ENCODE measurements at regions not wholly inside any gene's neighbourhood (a gene's known extent, or its start where the extent isn't known, plus 50 kb on each side); places are given as distances from the start of the nearest gene placed in this dataset.

DNA sequence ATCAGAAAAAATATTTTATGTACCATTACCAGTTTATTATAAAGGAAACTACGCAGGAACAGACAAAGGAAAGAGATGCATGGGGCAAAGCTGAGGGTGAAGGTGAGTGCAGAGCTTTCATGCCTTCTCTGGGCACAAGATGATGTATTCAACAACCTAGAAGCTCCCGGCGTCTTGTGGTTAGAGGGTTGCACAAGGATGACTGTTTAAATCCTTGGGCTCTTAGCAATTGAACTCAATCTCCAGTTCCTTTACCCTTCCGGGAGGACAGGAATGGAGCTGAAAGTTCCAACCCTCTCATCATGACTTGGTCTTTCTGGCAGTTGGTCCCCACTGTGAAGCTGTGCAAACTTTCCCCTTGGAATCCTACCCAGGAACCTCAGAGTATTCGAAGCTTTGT is 542.0 kb downstream of the EPHA3 start (continued):
- TF ChIP-seq SIN3A (conservative IDR thresholded peaks at IDR 0.05 in 1 of 2, IDR thresholded peaks at IDR 0.05 in 1 of 2; ENCODE audit: low read depth in 1 of 2, low read length in 2 of 2): no peak
- TF ChIP-seq, protein P1, sequence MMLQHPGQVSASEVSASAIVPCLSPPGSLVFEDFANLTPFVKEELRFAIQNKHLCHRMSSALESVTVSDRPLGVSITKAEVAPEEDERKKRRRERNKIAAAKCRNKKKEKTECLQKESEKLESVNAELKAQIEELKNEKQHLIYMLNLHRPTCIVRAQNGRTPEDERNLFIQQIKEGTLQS (IDR thresholded peaks at IDR 0.05; ENCODE audit: insufficient read depth, low read depth, low read length): no peak
- no peak for TF ChIP-seq SP1 (IDR thresholded peaks at IDR 0.05; ENCODE audit: low read depth, low read length)
- TF ChIP-seq NANOG (IDR thresholded peaks at IDR 0.05; ENCODE audit: insufficient read depth, low read depth, low read length, poor library complexity, severe bottlenecking): no peak
- TF ChIP-seq CREB1 (IDR thresholded peaks at IDR 0.05): no peak
- TF ChIP-seq, protein P2, sequence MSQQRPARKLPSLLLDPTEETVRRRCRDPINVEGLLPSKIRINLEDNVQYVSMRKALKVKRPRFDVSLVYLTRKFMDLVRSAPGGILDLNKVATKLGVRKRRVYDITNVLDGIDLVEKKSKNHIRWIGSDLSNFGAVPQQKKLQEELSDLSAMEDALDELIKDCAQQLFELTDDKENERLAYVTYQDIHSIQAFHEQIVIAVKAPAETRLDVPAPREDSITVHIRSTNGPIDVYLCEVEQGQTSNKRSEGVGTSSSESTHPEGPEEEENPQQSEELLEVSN (IDR thresholded peaks at IDR 0.05): no peak
- TF ChIP-seq, protein P3, sequence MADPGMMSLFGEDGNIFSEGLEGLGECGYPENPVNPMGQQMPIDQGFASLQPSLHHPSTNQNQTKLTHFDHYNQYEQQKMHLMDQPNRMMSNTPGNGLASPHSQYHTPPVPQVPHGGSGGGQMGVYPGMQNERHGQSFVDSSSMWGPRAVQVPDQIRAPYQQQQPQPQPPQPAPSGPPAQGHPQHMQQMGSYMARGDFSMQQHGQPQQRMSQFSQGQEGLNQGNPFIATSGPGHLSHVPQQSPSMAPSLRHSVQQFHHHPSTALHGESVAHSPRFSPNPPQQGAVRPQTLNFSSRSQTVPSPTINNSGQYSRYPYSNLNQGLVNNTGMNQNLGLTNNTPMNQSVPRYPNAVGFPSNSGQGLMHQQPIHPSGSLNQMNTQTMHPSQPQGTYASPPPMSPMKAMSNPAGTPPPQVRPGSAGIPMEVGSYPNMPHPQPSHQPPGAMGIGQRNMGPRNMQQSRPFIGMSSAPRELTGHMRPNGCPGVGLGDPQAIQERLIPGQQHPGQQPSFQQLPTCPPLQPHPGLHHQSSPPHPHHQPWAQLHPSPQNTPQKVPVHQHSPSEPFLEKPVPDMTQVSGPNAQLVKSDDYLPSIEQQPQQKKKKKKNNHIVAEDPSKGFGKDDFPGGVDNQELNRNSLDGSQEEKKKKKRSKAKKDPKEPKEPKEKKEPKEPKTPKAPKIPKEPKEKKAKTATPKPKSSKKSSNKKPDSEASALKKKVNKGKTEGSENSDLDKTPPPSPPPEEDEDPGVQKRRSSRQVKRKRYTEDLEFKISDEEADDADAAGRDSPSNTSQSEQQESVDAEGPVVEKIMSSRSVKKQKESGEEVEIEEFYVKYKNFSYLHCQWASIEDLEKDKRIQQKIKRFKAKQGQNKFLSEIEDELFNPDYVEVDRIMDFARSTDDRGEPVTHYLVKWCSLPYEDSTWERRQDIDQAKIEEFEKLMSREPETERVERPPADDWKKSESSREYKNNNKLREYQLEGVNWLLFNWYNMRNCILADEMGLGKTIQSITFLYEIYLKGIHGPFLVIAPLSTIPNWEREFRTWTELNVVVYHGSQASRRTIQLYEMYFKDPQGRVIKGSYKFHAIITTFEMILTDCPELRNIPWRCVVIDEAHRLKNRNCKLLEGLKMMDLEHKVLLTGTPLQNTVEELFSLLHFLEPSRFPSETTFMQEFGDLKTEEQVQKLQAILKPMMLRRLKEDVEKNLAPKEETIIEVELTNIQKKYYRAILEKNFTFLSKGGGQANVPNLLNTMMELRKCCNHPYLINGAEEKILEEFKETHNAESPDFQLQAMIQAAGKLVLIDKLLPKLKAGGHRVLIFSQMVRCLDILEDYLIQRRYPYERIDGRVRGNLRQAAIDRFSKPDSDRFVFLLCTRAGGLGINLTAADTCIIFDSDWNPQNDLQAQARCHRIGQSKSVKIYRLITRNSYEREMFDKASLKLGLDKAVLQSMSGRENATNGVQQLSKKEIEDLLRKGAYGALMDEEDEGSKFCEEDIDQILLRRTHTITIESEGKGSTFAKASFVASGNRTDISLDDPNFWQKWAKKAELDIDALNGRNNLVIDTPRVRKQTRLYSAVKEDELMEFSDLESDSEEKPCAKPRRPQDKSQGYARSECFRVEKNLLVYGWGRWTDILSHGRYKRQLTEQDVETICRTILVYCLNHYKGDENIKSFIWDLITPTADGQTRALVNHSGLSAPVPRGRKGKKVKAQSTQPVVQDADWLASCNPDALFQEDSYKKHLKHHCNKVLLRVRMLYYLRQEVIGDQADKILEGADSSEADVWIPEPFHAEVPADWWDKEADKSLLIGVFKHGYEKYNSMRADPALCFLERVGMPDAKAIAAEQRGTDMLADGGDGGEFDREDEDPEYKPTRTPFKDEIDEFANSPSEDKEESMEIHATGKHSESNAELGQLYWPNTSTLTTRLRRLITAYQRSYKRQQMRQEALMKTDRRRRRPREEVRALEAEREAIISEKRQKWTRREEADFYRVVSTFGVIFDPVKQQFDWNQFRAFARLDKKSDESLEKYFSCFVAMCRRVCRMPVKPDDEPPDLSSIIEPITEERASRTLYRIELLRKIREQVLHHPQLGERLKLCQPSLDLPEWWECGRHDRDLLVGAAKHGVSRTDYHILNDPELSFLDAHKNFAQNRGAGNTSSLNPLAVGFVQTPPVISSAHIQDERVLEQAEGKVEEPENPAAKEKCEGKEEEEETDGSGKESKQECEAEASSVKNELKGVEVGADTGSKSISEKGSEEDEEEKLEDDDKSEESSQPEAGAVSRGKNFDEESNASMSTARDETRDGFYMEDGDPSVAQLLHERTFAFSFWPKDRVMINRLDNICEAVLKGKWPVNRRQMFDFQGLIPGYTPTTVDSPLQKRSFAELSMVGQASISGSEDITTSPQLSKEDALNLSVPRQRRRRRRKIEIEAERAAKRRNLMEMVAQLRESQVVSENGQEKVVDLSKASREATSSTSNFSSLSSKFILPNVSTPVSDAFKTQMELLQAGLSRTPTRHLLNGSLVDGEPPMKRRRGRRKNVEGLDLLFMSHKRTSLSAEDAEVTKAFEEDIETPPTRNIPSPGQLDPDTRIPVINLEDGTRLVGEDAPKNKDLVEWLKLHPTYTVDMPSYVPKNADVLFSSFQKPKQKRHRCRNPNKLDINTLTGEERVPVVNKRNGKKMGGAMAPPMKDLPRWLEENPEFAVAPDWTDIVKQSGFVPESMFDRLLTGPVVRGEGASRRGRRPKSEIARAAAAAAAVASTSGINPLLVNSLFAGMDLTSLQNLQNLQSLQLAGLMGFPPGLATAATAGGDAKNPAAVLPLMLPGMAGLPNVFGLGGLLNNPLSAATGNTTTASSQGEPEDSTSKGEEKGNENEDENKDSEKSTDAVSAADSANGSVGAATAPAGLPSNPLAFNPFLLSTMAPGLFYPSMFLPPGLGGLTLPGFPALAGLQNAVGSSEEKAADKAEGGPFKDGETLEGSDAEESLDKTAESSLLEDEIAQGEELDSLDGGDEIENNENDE (IDR thresholded peaks at IDR 0.05; ENCODE audit: insufficient replicate concordance, low read length): no peak

All from H1 (cell line).